ENCODE measurements at regions not wholly inside any gene's neighbourhood (a gene's known extent, or its start where the extent isn't known, plus 50 kb on each side); places are given as distances from the start of the nearest gene placed in this dataset.

GRCh38 chr7:19209166-19209696, 64.0 kb upstream of the FERD3L start:
- no peak for DNase-seq (ENCODE audit: low spot score)

- DNase-seq (ENCODE audit: low spot score) = no peak
These were observed 61.5 kb upstream of the FERD3L start for GRCh38 chr7:19206721-19207120.

- DNase-seq (ENCODE audit: low spot score) = no peak
These were observed 58.5 kb upstream of the FERD3L start for GRCh38 chr7:19203686-19204085.

- no peak for DNase-seq (ENCODE audit: low spot score)
These were observed 57.4 kb upstream of the FERD3L start for GRCh38 chr7:19202599-19202998.

All from CD4-positive, alpha-beta T cell treated with Interleukin-2 at 100 ng/mL for 4 hours (primary cell).